ENCODE measurements at regions not wholly inside any gene's neighbourhood (a gene's known extent, or its start where the extent isn't known, plus 50 kb on each side); places are given as distances from the start of the nearest gene placed in this dataset.
"Not testable (repeated sequence)": the region's sequence is repeated elsewhere in the genome, so short reads cannot be mapped to it uniquely, and the experiment has no call there.

- intact Hi-C loops (cut with micrococcal nuclease), result loop anchor here (5.0 kb wide), 2 partner anchors 509 to 1681 kb away; partner anchors contain the start of gene CITED2
Measured at GRCh38 chr6:139881728-139882211, 507.3 kb upstream of the CITED2 start.

- intact Hi-C loops (cut with micrococcal nuclease), result loop anchor here (5.0 kb wide), 2 partner anchors 509 to 1681 kb away; partner anchors contain the start of gene CITED2
Measured at GRCh38 chr6:139881236-139881635, 506.8 kb upstream of the CITED2 start.

- intact Hi-C loops (cut with micrococcal nuclease), result loop anchor here (5.0 kb wide), 2 partner anchors 508 to 1682 kb away; partner anchors contain the start of gene CITED2
Measured at GRCh38 chr6:139879823-139880356, 505.4 kb upstream of the CITED2 start.

GRCh38 chr6:139879241-139879640, 504.8 kb upstream of the CITED2 start:
- intact Hi-C loops (cut with micrococcal nuclease), result not testable (repeated sequence)

GRCh38 chr6:139877828-139878405, 503.5 kb upstream of the CITED2 start:
- intact Hi-C loops (cut with micrococcal nuclease), result no loop called here

GRCh38 chr6:139872665-139873064, 498.2 kb upstream of the CITED2 start:
- intact Hi-C loops (cut with micrococcal nuclease), result no loop called here

GRCh38 chr6:139871803-139872510, 497.5 kb upstream of the CITED2 start:
- intact Hi-C loops (cut with micrococcal nuclease), result no loop called here

- intact Hi-C loops (cut with micrococcal nuclease), result no loop called here
Measured at GRCh38 chr6:139871165-139871710, 496.8 kb upstream of the CITED2 start.

GRCh38 chr6:139868576-139868975, 494.1 kb upstream of the CITED2 start:
- intact Hi-C loops (cut with micrococcal nuclease), result no loop called here

- intact Hi-C loops (cut with micrococcal nuclease), result no loop called here
Measured at GRCh38 chr6:139863964-139864363, 489.5 kb upstream of the CITED2 start.

GRCh38 chr6:139863346-139863745, 488.9 kb upstream of the CITED2 start:
- intact Hi-C loops (cut with micrococcal nuclease), result no loop called here

GRCh38 chr6:139862311-139862710, 487.9 kb upstream of the CITED2 start:
- intact Hi-C loops (cut with micrococcal nuclease), result no loop called here

- intact Hi-C loops (cut with micrococcal nuclease), result no loop called here
Measured at GRCh38 chr6:139860203-139860602, 485.8 kb upstream of the CITED2 start.

GRCh38 chr6:139858429-139858828, 484.0 kb upstream of the CITED2 start:
- intact Hi-C loops (cut with micrococcal nuclease), result no loop called here

GRCh38 chr6:139857143-139857542, 482.7 kb upstream of the CITED2 start:
- intact Hi-C loops (cut with micrococcal nuclease), result no loop called here

GRCh38 chr6:139856562-139856961, 482.1 kb upstream of the CITED2 start:
- intact Hi-C loops (cut with micrococcal nuclease), result no loop called here

- intact Hi-C loops (cut with micrococcal nuclease), result no loop called here
Measured at GRCh38 chr6:139855671-139856311, 481.3 kb upstream of the CITED2 start.

- intact Hi-C loops (cut with micrococcal nuclease), result no loop called here
Measured at GRCh38 chr6:139853302-139853992, 479.0 kb upstream of the CITED2 start.

GRCh38 chr6:139852488-139853140, 478.2 kb upstream of the CITED2 start:
- intact Hi-C loops (cut with micrococcal nuclease), result no loop called here

GRCh38 chr6:139852067-139852466, 477.6 kb upstream of the CITED2 start:
- intact Hi-C loops (cut with micrococcal nuclease), result no loop called here

- intact Hi-C loops (cut with micrococcal nuclease), result no loop called here
Measured at GRCh38 chr6:139851206-139851605, 476.8 kb upstream of the CITED2 start.

Data from T-helper 2 cell treated with Interferon-gamma antibody and Interleukin-4, amounts not matched to agents 100 ng/mL and 5 ng/mL, for 36 hours (primary cell).